HG02798 (cell line): ENCODE measurements at regions not wholly inside any gene's neighbourhood (a gene's known extent, or its start where the extent isn't known, plus 50 kb on each side); places are given as distances from the start of the nearest gene placed in this dataset.

ENCODE experiments used
- ATAC-seq: cut with Tn5 transposase; IDR thresholded peaks from one replicate; pipeline ENCODE4 v1.9.1; 2021; ENCODE audit warnings: mild to moderate bottlenecking; ENCODE audit not compliant: unreplicated experiment, poor library complexity

DNA sequence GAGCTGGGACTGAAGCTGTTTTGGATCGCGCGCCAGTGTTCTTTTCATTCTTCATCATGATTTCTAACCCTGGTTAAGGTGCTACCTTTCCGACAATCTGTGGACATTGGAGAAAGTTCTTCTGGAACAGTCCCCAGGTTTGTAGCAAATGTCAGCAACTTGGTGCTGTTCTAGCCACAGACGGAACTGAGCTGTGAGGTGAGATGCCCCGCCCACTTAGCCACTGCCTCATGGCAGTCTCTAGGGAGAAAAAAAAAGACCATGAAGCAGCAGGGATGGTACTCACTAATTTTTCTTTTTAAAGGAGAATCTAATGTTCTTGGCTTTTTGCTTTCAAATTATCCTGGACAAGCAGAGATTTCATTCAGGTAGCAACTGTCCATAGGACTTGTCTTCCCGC is 72.1 kb upstream of the STK32A start:
- no peak for ATAC-seq

DNA sequence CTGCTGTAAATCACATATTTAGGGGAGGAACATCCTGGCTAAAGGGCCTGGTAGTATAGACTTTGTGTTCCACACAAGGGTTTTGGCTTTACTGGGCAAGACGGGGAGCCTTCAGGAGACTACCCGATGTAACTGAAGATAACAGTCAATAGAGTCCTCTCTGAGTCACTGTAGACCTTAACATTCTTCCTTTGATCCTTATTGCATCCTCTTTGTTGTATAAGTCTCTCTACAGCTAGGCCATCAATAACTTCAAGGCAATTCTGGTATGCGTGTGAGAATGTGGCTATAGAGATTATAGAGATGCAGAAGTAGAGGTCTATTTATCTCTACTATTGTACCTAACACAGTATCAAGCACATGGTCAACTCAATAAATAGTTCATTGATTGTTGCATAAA is 67.3 kb upstream of the STK32A start:
- no peak for ATAC-seq

DNA sequence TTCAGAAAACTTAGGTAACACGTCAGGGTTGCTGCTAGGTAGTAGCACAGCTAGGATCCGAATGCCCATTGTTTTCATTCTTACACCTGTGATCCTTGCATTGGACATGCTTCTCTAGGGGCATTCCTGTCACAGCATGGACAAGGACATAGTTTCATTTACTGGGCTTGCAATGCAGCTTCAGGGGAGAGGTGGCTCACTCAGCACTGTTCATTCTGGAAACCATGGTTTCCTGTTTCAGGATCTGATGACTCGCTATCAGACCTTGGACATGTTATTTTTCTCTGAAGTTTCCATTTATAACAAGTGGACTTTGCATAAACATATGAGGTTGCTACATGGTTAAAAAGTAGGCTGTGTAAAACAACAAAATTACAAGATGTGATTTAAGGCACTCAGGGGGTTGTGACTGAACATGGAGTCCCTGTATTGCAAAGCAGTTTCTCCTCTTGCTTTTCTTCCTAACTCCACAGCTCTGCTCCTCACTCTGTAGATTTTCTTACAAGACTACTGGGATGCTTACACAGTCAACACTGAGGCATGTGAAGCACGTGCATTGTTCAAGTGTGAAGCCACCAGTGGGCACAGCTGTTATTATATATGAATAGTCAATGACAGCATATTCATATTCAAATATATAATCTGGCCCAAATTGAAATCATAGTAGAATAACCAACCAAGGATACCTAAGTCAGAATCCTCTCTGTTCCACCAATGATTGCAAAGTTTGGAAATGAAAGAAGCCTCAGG is 66.1 kb upstream of the STK32A start:
- ATAC-seq, result no peak

DNA sequence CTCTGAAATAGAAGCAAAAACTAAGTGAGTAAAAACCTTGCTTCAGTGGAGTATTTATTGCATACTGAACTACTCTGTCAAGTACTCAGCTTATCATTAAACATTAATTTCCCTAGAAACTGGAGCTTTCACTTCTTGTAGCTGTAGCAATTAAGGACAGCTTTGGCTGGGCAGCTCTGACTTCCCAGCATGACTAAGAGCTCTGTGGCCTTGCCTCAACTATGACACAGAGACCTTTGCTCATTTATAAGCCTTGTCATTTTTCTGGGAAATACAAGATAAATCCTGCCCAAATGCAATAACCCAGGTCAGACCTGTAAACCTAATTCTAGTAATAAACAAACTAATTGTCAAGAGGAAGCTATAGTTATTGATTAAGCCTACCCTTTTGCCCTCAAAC is 65.4 kb upstream of the STK32A start:
- ATAC-seq, result no peak

DNA sequence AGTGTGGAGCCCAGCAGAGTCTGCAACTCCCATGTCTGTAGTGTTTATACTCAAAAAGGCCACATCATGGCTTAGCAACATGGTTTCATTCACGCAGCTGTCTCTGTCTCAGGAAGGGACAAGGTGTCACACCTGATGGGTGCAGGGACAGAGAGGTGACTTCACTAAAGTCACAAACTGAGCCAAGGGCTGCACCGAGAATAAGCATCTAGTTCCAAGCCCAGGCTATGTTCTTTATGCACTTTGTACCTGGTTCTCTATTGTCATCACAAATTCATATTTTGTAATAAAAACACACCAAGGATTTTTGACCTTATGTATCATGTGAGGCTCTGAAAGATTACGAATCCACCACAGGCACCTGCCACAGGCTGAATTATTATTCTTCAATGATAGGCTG is 64.9 kb upstream of the STK32A start:
- ATAC-seq, result peak; percentile 31

DNA sequence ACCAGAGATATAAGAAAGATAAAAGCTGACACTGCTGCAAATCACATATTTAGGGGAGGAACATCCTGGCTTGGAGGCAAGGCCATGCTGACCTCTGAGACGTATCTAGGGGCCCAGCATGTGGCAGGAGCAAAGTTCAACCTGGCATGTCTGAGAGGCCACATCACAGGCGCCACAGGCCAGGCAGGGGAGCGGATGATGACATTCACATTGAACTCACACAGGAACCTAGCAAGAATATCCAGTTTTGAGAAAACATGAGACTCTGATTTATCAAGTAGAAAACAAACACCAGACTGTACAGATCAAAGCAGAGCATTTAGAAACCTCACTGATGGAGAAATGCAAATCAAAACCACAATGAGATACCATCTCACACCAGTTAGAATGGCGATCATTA is 64.2 kb upstream of the STK32A start:
- ATAC-seq, result peak; percentile 74

DNA sequence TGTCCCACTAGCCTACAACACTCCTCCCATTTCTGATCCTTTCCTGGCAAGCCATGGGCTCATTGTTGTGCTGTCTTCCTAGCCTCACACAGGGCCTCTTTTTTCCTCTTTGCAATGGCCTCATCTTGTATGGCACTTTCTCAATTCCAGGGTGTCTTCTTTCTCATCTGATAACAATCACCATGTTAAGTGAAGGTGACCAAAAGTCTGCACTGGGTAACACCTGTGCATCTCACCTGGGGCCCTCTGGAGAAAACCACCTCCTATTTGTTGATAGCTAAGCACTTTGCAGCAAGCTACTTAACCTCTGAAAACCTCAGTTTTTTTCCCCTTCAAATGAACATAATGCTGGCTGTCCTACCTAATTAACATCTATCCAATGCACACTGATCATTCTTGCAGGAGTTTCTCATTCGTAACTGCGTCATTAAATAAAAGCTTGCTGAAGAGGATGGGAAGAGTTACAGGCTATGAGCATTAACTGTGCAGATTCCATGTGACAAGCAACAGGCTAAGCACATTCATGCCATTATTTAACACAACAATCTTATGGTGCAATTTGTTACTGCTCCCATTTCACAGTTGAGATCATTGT is 60.1 kb upstream of the STK32A start:
- no peak for ATAC-seq

DNA sequence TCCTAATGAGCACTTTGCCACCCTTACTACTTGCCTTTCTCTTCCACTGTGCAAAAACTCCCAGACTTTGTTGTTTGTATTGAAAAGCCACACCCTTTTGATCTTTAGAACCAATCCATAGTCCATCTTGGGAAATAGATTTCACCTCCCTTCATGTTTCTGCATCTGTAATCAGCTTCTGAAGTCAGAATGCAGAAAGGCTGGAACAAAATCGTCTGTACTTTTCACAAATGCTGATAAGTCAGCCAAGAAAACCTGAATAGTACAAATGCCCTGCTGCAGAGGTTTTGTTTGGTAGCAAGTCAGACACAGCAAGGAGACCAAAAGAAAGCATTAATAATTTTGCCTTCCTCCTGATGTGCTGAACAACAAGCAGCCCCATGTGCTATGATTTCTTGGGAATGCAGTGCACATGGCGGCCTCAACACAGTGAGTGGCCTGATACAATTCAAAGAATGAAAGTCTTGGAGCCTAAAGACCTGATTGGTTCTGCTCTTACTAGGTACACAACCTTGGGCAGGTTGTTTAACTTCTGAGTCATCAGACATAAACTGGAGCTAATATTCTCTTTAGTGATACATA is 59.2 kb upstream of the STK32A start:
- no peak for ATAC-seq

DNA sequence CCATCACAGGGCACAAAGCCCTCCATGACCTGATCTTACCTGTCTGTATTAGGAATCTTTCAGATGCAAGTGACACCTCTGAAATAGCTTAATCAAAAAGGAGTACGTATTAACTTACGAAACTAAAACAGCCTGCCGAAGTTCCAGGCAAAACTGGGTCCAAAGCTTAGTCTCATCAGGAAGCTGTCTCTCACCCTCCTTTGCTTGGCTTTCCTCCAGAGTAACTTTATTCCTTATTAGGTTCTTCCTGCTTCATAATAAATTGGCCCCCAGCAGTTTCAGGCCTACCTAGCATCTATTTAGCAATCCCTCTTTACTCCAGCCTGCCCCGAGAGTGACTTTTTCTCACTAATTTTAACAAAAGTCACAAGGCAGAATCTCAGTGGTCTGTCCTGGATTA is 58.4 kb upstream of the STK32A start:
- no peak for ATAC-seq

DNA sequence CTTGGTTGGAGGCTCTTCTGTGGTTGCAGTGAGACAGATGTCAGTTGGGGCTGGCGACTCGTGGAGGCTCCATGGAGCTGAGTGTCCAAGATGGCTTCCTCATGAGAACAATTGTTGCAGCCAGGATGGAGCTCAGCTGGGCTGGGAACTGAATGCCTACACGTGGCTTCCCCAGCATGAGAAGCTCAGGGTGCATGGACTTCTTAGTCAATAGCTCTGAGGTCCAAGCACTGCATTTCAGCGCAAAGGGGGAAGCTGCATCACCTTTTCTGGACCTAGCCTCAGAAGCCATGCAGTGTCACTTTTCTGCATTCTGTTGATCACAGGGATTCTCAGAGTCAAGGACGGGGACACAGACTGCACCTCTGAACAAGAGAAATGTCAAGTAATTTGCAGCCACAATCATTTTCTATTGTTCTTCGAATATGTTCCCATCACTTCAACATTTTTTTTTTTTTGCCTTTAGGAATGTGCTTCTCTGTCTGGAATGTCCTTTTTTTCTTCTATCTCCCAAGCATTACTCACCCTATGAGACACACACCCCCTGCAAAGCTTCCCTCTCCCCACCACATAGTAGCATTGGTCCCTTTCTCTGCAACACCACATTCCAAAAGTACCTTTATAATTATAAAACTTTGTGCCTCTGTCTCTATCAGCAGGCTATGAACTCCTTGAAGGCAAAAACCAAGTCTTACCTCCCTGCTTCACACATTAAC is 57.5 kb upstream of the STK32A start:
- no peak for ATAC-seq

DNA sequence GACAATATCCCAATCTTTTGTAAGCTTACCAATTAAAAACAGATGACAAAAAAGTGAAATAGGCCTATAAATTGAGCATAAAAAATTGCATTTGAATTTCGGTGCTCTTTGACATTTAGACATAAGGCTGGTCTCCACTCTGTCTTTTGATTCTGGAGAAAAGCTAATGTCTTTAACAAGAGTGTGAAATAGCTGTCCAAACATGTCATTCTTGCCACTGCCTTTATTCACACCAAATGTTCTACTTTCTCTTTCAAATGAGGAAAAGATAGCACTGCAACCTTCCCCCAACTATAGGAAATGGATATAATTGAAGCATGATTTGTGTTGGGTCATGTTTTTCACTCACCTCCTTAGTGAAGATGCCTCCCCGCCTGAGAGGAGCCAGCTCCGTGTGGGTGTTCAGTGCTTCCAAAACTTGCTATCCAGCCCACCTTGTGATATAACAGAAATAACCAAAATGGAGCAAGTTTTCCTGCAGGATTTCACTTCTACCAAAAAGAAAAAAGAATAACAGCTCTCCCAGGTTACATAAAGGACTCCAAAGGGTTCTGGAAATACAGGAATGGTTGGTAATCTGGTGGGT is 55.2 kb upstream of the STK32A start:
- ATAC-seq, result no peak

DNA sequence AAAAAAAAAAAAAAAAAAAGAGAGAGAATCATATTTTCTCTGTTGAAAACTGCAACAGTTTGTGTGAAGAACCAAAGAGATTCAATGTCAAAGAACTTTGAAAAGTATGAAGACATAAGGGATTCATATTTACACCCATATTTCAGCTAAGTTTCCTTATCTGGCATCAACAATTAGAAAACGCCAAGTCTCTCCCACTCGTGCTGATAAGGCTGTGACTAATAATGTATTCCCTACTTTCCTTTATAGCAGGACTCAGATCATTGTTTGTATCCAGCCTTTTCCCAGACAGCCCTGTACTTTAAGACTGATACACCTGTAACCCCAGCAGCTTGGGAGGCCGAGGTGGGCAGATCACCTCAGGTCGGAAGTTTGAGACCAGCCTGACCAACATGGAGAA is 54.1 kb upstream of the STK32A start:
- no peak for ATAC-seq
